B cell (primary cell): ENCODE measurements at regions not wholly inside any gene's neighbourhood (a gene's known extent, or its start where the extent isn't known, plus 50 kb on each side); places are given as distances from the start of the nearest gene placed in this dataset.
"Not testable (repeated sequence)": the region's sequence is repeated elsewhere in the genome, so short reads cannot be mapped to it uniquely, and the experiment has no call there.

ENCODE experiments used
- ATAC-seq: fragments of 200-7000 bp; cut with Tn5 transposase; one replicate; pipeline ENCODE4 v1.10.0; 2021; ENCODE audit warnings: low read depth, mild to moderate bottlenecking, moderate number of reproducible peaks, moderate library complexity
- CTCF ChIA-PET: fragments of 350-600 bp; sonication (Branson Sonifier 250); formaldehyde crosslinking; loops from one replicate; lab custom pipeline; 2021; ENCODE audit warnings: antibody characterized with exemption, inconsistent platforms; lab: Charles Lee
- POLR2A ChIA-PET: fragments of 350-600 bp; sonication (Branson Sonifier 250); formaldehyde crosslinking; loops from one replicate; lab custom pipeline; 2021; ENCODE audit warnings: antibody characterized with exemption; lab: Charles Lee
- DNase-seq: peaks from one replicate; pipeline ENCODE4 v3.0.0; 2013
- H2AFZ ChIP-seq: 2 replicates; pipeline ENCODE4 v1.6.1; 2012; ENCODE audit warnings: mild to moderate bottlenecking, low read depth, low read length; ENCODE audit not compliant: insufficient read depth, poor library complexity, severe bottlenecking
- H3K27ac ChIP-seq, 2 donors: 1 replicate in 1 of 2; 2 replicates in 1 of 2; pipeline ENCODE4 v1.5.1; 2012 to 2013; ENCODE audit warnings: low read length in 2 of 2, mild to moderate bottlenecking in 2 of 2, moderate library complexity in 1 of 2
- H3K27me3 ChIP-seq, 4 experiments: fragments of 200-600 bp in 1 of 4; sonication (generic) in 1 of 4; replicated peaks in 1 of 4; 1 replicate in 2 of 4; 2 replicates in 2 of 4; pipeline versions ENCODE4 v1.6.1 to v1.7.0; 2013 to 2016; ENCODE audit warnings: low read length in 3 of 4, mild to moderate bottlenecking in 2 of 4, mixed read lengths in 1 of 4, moderate library complexity in 1 of 4; ENCODE audit not compliant: insufficient read depth in 4 of 4, control insufficient read depth in 3 of 4; ENCODE audit errors: control extremely low read depth in 1 of 4
- H3K36me3 ChIP-seq, 2 experiments: replicated peaks in 1 of 2; 1 replicate in 1 of 2; 2 replicates in 1 of 2; pipeline versions ENCODE4 v1.6.1 to v1.7.1; 2013; ENCODE audit warnings: low read length in 1 of 2; ENCODE audit not compliant: insufficient read depth in 2 of 2, control insufficient read depth in 1 of 2; ENCODE audit errors: control extremely low read depth in 1 of 2, extremely low read depth in 1 of 2
- H3K4me1 ChIP-seq, 2 donors: fragments of 200-600 bp in 1 of 2; sonication (generic) in 1 of 2; 1 replicate in 1 of 2; 2 replicates in 1 of 2; pipeline versions ENCODE4 v1.5.1 to v1.6.1; 2013 to 2017; ENCODE audit warnings: low read length in 2 of 2; ENCODE audit not compliant: control insufficient read depth in 2 of 2, insufficient read depth in 2 of 2
- H3K4me2 ChIP-seq: replicated peaks from 2 replicates; pipeline ENCODE3; 2012; ENCODE audit warnings: mild to moderate bottlenecking, low read depth, low read length; ENCODE audit not compliant: poor library complexity, severe bottlenecking
- H3K4me3 ChIP-seq, 5 experiments: fragments of 200-600 bp in 1 of 5; sonication (generic) in 1 of 5; 1 replicate in 3 of 5; 2 replicates in 2 of 5; pipeline versions ENCODE4 v1.5.1 to v1.7.0; 2011 to 2016; ENCODE audit warnings: low read length in 4 of 5, mild to moderate bottlenecking in 4 of 5, low read depth in 2 of 5, control low read depth in 1 of 5, moderate library complexity in 1 of 5; ENCODE audit not compliant: insufficient read depth in 1 of 5; ENCODE audit errors: control extremely low read depth in 1 of 5, extremely low read depth in 1 of 5
- H3K79me2 ChIP-seq: fragments of 200-600 bp; sonication (generic); one replicate; pipeline ENCODE4 v1.6.0; 2016; ENCODE audit warnings: low read length; ENCODE audit not compliant: control insufficient read depth, insufficient read depth
- H3K9ac ChIP-seq: fragments of 200-600 bp; sonication (generic); 2 replicates; pipeline ENCODE4 v1.6.1; 2017; ENCODE audit warnings: mild to moderate bottlenecking, low read length, moderate library complexity
- H3K9me3 ChIP-seq, 3 donors: one replicate each; pipeline versions ENCODE4 v1.6.1 to v1.7.1; 2013; ENCODE audit warnings: low read length in 2 of 3; ENCODE audit not compliant: control insufficient read depth in 2 of 3, insufficient read depth in 1 of 3; ENCODE audit errors: control extremely low read depth in 1 of 3
- H4K20me1 ChIP-seq: 2 replicates; pipeline ENCODE4 v1.6.0; 2012; ENCODE audit warnings: mild to moderate bottlenecking, low read length; ENCODE audit not compliant: insufficient read depth, control insufficient read depth, poor library complexity, severe bottlenecking
- H3K27ac Mint-ChIP-seq: one replicate; pipeline ENCODE4 v1.8.0; 2021; ENCODE audit warnings: mixed read lengths
- H3K27me3 Mint-ChIP-seq: one replicate; pipeline ENCODE4 v1.8.0; 2021; ENCODE audit warnings: mixed read lengths
- H3K4me1 Mint-ChIP-seq: one replicate; pipeline ENCODE4 v1.8.0; 2021; ENCODE audit warnings: mixed read lengths
- H3K4me3 Mint-ChIP-seq: one replicate; pipeline ENCODE4 v1.8.0; 2021; ENCODE audit warnings: mixed read lengths
- H3K9me3 Mint-ChIP-seq: one replicate; pipeline ENCODE4 v1.8.0; 2022; ENCODE audit warnings: mixed read lengths; ENCODE audit not compliant: insufficient read depth
- CTCF ChIP-seq: fragments of 200-600 bp; IDR thresholded peaks from one replicate; pipeline ENCODE4 v1.8.0; 2022; ENCODE audit warnings: antibody characterized with exemption, mild to moderate bottlenecking
- EZH2 ChIP-seq: IDR thresholded peaks from 2 replicates; pipeline ENCODE4 v1.6.1; 2012; ENCODE audit warnings: borderline replicate concordance, low read depth, mild to moderate bottlenecking, moderate library complexity, low read length; ENCODE audit not compliant: insufficient read depth, poor library complexity, severe bottlenecking
- WGBS: methylation state at CpG from one replicate; pipeline ENCODE4 v1.1.5; 2013; ENCODE audit warnings: missing lambda C conversion rate; ENCODE audit not compliant: insufficient coverage; 5-methylcytosine and 5-hydroxymethylcytosine counted together
- intact Hi-C: fragments of 100-400 bp; cut with micrococcal nuclease; formaldehyde crosslinking; loops from one replicate; pipeline ENCODE4 v1.10.0; 2022

- POLR2A ChIA-PET, result no interaction called here
- CTCF ChIA-PET, result no interaction called here
- TF ChIP-seq EZH2, result no peak
- TF ChIP-seq CTCF, result no peak
- peaks cover 0 to 9% (median 2%) of the 10 kb centered on the region in 3 donors for H3K9me3 ChIP-seq
- H3K36me3 ChIP-seq, result no peaks in the 10 kb centered on the region
- Mint-ChIP-seq H3K4me3 (no peak overlapping the region), H3K4me1 (no peaks in the 10 kb centered on the region), H3K27me3 (no peaks in the 10 kb centered on the region), H3K27ac (no peak overlapping the region), H3K9me3 (peaks cover 12% of the 10 kb centered on the region)
- H3K4me2 ChIP-seq, result no peak overlapping the region
- H3K4me3 ChIP-seq, result no peak overlapping the region
- no peaks in the 10 kb centered on the region for H3K4me1 ChIP-seq
- no peak overlapping the region for H3K27ac ChIP-seq
- no peaks in the 10 kb centered on the region for H3K27me3 ChIP-seq
- H3K79me2 ChIP-seq, result no peaks in the 10 kb centered on the region
- H3K9ac ChIP-seq, result no peak overlapping the region
- no peak for ATAC-seq
- H4K20me1 ChIP-seq, result no peaks in the 10 kb centered on the region
- intact Hi-C loops, result no loop called here
- 23% methylated on average over 1 of the region's 4 CpGs for WGBS
- H2AFZ ChIP-seq, result no peak overlapping the region
- no peak for DNase-seq
Measured at GRCh38 chr16:46482895-46483294, 138.3 kb downstream of the SHCBP1 start.

GRCh38 chr16:46466239-46466638 lies 154.9 kb downstream of the SHCBP1 start:
- no peak overlapping the region for H3K27ac ChIP-seq
- no peak overlapping the region for H3K4me3 Mint-ChIP-seq
- no peak for DNase-seq
- no peak for TF ChIP-seq EZH2
- no peak for TF ChIP-seq CTCF
- H4K20me1 ChIP-seq, result no peaks in the 10 kb centered on the region
- ChIA-PET POLR2A (no interaction called here), CTCF (no interaction called here)
- H3K4me1 ChIP-seq, result no peaks in the 10 kb centered on the region
- no peaks in the 10 kb centered on the region for H3K4me1 Mint-ChIP-seq
- no peak overlapping the region for H3K9ac ChIP-seq
- H3K9me3 ChIP-seq, result peaks cover 5 to 9% (median 8%) of the 10 kb centered on the region in 3 donors
- H3K4me2 ChIP-seq, result no peak overlapping the region
- intact Hi-C loops, result no loop called here
- no peak for ATAC-seq
- H3K27me3 ChIP-seq, result no peaks in the 10 kb centered on the region
- no peak overlapping the region for H3K27ac Mint-ChIP-seq
- no peak overlapping the region for H3K4me3 ChIP-seq
- peaks cover 11% of the 10 kb centered on the region for H3K9me3 Mint-ChIP-seq
- H3K27me3 Mint-ChIP-seq, result no peaks in the 10 kb centered on the region
- WGBS, result 82% methylated on average over 15 of the region's 15 CpGs
- H3K79me2 ChIP-seq, result no peaks in the 10 kb centered on the region
- H2AFZ ChIP-seq, result no peak overlapping the region
- no peaks in the 10 kb centered on the region for H3K36me3 ChIP-seq

GRCh38 chr16:46454801-46455200 lies 166.4 kb downstream of the SHCBP1 start:
- not testable (repeated sequence) for H3K36me3 ChIP-seq, H3K9me3 Mint-ChIP-seq

More at GRCh38 chr16:46454801-46455200, 166.4 kb downstream of the SHCBP1 start:
- POLR2A ChIA-PET, H3K9ac ChIP-seq, H3K4me2 ChIP-seq, H3K27me3 Mint-ChIP-seq, H3K27me3 ChIP-seq, ATAC-seq, CTCF ChIA-PET, H2AFZ ChIP-seq, intact Hi-C loops, H3K27ac ChIP-seq, H3K27ac Mint-ChIP-seq, H4K20me1 ChIP-seq, H3K4me1 Mint-ChIP-seq, H3K9me3 ChIP-seq, H3K4me3 Mint-ChIP-seq, H3K4me3 ChIP-seq, DNase-seq, H3K4me1 ChIP-seq, H3K79me2 ChIP-seq: not testable (repeated sequence)
- 45% methylated on average over 5 of the region's 10 CpGs for WGBS
